ENCODE measurements at regions not wholly inside any gene's neighbourhood (a gene's known extent, or its start where the extent isn't known, plus 50 kb on each side); places are given as distances from the start of the nearest gene placed in this dataset.

DNA sequence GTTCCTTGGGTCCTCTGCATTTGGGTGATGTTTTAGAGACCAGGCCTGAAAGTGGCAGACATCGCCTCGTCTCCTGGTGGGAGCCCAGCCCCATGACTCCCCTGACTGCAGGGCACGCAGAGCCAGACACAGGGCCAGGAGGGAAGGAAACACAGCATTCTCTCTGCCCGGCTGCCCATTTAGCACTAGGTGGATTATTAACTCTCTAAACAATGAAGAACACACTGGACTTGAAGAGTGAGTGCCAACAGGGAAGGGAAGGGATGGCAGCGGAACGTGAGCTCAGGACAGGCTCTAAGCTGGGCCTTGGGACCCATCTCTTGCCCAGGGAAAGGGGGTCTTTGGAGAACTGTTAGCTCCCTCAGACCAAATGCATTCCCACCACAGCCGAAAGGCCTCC lies 80.4 kb downstream of the TBXT start:
- TF ChIP-seq, protein P1, sequence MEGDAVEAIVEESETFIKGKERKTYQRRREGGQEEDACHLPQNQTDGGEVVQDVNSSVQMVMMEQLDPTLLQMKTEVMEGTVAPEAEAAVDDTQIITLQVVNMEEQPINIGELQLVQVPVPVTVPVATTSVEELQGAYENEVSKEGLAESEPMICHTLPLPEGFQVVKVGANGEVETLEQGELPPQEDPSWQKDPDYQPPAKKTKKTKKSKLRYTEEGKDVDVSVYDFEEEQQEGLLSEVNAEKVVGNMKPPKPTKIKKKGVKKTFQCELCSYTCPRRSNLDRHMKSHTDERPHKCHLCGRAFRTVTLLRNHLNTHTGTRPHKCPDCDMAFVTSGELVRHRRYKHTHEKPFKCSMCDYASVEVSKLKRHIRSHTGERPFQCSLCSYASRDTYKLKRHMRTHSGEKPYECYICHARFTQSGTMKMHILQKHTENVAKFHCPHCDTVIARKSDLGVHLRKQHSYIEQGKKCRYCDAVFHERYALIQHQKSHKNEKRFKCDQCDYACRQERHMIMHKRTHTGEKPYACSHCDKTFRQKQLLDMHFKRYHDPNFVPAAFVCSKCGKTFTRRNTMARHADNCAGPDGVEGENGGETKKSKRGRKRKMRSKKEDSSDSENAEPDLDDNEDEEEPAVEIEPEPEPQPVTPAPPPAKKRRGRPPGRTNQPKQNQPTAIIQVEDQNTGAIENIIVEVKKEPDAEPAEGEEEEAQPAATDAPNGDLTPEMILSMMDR (IDR thresholded peaks at IDR 0.05; ENCODE audit: insufficient read depth, low read length, poor library complexity, severe bottlenecking): no peak
- no peak for TF ChIP-seq EZH2phosphoT487 (conservative IDR thresholded peaks at IDR 0.05; ENCODE audit: low read length)

Measured in SU-DHL-6 (cell line).